Esophagus muscularis mucosa (tissue), 3 donors: ENCODE measurements at regions not wholly inside any gene's neighbourhood (a gene's known extent, or its start where the extent isn't known, plus 50 kb on each side); places are given as distances from the start of the nearest gene placed in this dataset.

Experiments
- POLR2A ChIP-seq: fragments of 450-650 bp; IDR thresholded peaks from one replicate; pipeline ENCODE4 v1.6.1; 2017; ENCODE audit warnings: antibody characterized with exemption, moderate library complexity, mild to moderate bottlenecking, low read depth
- TF ChIP-seq, protein P1 (sequence below), 3 experiments: fragments of 200-600 bp in 2 of 3; fragments of 450-650 bp in 1 of 3; sonication (generic) in 2 of 3; IDR thresholded peaks; one replicate each; pipeline ENCODE4 v1.5.1; 2017 to 2019; ENCODE audit warnings: antibody characterized with exemption in 3 of 3, mild to moderate bottlenecking in 2 of 3, moderate library complexity in 1 of 3

DNA sequence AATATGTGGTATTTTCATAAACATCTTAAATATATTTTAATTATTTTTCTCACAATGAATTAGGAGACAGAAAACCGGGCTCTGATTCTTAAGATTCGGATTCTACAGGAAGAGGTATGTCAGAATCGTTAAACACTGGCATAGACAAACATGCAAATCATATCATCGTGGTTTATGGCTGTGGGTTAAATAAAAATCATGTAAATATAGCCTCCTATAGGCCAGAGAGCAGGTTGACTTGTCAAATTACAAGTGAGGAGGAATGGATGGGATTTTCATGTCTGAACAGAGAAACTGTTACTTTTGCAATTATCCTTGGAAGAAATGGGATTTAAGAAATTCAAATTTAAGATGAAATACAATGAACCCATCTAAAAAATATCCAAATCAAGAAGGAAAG is 74.9 kb upstream of the BCAT1 start:
- no peak for TF ChIP-seq POLR2A
- TF ChIP-seq, protein P1, sequence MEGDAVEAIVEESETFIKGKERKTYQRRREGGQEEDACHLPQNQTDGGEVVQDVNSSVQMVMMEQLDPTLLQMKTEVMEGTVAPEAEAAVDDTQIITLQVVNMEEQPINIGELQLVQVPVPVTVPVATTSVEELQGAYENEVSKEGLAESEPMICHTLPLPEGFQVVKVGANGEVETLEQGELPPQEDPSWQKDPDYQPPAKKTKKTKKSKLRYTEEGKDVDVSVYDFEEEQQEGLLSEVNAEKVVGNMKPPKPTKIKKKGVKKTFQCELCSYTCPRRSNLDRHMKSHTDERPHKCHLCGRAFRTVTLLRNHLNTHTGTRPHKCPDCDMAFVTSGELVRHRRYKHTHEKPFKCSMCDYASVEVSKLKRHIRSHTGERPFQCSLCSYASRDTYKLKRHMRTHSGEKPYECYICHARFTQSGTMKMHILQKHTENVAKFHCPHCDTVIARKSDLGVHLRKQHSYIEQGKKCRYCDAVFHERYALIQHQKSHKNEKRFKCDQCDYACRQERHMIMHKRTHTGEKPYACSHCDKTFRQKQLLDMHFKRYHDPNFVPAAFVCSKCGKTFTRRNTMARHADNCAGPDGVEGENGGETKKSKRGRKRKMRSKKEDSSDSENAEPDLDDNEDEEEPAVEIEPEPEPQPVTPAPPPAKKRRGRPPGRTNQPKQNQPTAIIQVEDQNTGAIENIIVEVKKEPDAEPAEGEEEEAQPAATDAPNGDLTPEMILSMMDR (IDR thresholded peaks at IDR 0.05): no peak
